Left renal pelvis (tissue), 4 donors: ENCODE measurements at regions not wholly inside any gene's neighbourhood (a gene's known extent, or its start where the extent isn't known, plus 50 kb on each side); places are given as distances from the start of the nearest gene placed in this dataset.

ENCODE experiments used
- DNase-seq, 4 donors: peaks; one replicate each; pipeline ENCODE4 v3.0.0-alpha.2; 2013; ENCODE audit warnings: low read depth in 4 of 4, low spot score in 3 of 4

DNA sequence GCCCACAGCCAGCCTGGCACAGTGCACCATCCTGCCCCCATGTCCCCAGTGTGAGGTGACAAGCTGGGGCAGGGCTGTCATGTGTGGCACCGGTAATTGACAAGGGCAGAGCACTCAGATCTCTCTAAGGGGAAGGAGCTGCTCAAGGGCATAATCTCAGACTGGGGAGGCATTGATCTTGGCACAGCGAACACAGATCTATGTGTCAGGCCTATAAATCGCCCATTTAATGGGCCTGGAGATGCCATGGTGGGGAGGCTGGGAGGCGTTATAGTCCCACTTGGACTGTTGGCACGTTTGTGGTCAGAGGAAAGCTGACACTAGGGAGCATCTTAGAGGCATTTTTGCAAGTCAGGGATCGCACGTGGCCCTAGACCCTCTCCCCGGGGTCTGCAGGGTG lies 594.1 kb downstream of the PTPRU start:
- no peak for DNase-seq

DNA sequence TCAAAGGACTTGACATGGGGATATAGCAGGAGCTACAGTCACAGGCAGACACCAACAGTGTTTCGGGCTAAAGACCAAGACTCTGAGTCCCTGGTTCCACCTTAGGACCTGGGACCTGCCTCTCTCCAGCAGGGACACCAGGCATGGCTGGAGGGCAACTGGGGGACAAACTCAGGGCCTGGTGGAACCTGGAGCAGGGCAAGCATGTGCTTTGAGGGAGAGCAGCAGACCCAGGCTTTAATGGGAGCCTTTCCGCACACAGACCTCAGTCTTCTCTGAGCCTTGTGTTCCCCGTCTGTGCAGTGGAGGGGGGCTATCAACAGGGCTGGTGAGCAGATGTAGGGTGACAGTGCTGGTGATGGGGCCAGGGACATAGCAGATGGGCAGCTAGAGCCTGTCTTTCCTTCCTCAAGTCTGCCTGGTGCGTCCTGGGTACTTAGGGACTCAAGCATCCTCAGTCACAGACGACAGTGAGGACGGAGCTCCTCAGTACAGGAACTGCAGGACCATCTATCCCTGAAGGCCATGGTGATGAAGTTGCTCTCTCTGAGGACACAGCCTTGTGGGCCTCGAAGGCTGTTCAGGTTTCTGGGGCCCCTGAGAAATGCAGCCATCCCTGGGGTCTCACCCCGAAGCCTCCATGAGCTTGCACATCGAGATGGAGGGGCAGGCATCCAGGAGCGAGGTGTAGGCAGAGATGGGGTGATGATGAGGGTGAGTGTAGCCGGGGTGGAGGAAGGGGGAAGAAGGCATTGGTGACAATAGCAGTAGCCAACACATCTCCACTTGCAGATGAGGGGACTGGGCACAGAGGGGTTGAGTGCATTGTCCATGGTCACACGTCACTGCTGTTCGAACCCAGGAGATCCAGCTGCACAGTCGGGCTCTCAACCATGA lies 593.4 kb downstream of the PTPRU start:
- no peak for DNase-seq

DNA sequence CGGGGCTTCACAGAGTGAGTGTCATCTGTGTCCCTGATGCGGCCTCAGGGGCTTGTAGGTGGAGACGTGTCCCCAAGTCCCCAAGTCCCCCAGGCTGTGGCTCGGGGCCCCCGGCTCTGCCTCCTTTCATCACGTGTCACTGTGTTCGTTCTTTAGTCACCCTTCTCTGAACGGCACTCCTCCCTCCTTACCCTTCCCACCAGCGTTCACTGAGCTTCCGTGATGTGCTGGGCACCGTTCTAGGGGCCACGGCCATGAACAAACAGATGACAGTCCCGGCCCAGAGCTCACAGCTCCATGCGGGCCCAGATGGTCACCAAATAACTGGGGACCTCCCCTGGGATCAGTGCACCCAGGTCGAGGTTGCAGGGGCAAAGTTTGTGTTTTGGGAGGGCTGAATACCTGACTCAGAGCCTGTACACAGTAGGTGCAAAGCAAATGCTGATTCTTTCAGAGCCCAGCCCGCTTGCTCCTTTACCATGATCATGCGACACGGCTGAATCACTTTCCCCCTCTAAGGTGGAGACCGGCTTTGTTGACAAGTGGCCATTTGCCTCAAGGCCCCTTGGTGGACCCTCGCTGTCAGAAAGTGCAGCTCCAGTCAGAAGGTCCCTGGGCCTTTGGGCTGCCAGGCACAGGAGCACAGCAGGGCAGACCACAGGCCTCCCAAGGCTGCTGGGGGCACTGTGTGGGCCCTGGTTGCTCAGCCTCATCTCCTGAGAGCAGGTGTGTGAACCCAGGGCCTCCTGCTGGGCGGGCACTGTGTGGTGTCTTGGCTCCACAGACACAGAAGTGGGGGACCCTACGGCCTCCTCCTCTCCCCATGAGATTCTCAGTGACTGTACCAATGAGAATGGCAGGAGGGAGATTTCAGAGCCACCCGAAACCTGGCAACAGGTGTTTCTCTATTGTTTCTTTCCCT lies 592.5 kb downstream of the PTPRU start:
- no peak for DNase-seq

DNA sequence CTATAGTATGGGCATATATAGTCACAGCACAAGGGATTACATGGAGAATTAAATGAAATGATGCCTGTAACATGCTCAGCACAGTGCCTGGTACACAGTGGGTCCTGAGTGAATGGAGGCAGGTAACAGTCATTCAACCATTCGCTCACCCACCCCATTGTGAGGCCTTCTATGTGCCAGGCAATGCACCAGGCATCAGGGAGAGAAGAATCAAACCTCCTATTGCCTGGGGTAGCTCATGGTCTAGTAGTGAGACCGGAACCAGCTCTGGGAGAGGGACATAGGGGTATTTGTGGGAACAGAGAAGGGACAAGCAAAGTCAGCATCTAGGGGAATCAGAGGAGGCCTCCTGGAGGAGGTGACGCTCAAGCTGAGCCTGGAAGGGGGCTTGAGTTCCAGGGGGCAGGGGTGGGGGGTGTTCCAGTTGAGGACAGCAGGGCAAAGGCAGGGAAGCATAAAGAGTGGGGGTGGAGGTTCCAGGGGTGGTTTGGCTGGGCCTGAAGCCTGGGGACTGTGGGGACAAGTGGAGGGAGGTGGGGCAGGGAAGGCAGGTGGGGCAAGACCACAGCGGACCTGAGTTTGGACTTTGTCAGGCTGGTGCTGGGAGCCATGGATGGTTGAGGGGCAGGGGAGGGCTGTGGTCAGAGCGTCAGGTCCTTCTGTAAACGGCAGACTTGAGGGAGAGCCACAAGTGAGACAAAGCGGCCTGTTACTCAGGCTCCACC lies 591.6 kb downstream of the PTPRU start:
- DNase-seq = no peak

DNA sequence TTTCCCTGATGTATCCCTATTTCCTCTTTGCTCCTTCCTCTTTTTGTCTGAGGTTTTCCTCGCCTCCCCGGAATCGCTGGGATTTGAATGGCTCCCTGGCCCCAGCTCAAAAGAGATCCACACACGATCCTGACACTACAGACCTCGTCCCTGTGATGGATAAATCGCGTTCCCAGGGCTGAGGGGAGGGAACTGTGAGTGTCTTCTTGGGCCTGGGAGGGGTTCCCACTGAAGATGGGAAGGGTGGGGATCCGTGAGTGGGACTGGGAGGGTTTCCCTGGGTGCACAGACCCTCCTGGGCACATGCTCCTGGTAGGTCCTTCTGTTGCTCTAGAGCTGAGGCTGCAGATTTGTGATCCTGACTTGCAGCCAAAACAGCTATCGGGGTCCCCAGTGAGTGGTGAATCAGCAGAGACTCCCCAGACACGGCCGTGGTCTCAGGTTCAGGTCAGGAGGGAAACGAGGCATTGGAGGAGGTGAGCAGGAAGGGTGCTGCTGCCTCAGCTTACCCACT lies 591.0 kb downstream of the PTPRU start:
- no peak for DNase-seq

DNA sequence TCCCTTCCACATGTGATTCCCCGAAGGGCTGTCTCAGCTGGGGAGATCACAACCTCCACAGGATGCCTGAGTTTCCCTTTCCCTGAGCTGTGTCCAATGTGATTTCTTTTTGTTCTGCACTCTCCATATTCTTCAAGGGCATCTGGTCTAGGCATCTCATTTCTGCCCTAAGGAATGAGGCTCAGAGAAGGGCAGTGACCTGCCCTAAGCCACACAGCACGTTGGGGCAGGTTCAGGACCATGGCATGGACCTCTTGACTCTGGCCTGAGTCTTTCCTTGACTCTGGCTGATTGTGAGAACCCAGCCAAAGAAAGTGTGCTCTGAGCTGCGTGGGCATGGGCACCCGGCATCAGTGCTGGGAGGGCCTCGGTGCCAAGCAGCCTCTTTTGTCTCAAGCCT lies 590.3 kb downstream of the PTPRU start:
- no peak for DNase-seq

DNA sequence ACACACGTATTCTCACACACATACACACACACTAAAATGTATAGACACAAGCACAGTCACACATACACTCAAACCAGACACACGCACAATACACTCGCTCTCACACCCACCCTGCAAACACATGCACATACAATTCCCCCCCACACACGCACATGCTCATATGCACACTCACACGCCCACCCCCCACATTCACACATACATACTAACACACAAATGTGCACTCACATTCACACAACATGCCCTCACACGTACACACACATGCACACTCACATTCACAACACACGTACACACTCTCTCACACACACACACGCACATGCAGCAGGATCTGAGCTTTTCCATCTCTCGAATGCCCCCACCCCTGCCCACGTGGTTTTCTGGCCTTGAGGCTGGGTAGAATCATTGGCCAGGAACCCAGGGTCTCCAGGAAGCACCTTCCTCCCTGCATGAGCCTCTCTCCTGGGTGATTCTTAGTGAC lies 589.7 kb downstream of the PTPRU start:
- no peak for DNase-seq

DNA sequence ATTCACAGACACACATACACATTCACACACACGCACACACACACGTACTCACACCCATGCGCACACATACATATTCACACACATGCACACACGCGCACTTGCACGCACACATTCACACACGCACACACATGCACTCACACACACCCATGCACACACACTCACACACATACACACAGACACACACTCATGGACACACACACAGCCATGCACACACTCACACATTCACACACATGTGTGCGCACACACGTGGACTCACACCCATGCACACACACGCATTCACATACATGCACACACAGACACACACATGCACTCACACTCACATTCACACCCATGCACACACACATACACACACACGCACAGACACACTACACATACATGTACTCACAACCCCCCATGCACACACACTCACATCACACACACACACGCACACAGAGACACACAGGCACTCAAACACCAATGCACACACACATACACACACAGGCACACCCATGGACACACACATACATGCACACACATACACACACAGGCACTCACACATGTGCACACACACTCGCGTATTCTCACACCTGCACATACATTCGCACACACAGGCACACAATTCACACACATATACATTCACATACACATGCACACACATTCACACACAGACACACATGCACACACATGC lies 589.1 kb downstream of the PTPRU start:
- no peak for DNase-seq

DNA sequence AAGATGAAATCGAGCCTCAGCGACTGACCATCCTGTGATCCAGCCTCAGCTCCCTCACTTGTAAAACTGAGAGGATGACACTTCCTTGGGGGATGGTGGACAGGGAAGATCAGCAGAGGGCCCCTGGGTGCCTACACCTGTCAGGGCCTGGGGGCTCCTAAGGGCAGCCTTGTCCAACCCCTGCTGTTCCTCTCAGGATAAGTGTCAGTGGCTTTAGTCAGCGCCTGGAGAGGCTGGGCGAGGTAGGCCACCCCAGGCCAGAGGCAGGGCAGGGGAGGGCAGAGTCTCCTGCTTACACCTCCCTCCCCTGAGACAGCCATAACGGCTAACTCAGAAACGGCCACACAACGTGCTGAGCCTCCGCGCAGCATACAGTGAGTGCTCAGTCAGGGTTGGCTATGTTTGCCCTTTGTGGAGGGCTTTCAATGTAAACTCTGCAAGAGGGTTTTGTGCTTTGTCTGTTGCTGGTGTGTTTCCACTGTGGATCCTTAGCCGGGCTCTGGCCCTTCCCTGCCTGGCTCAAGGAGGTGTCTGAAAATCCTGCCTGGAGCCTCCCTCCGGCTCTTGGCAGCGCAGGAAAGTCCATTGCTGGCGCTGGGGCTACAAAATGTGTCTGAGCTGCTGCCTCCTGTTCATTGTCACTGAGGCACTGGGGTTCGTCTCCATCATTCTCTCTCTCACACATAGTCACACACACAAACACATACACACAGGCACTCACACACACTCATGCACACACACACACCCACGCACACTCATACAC lies 588.4 kb downstream of the PTPRU start:
- DNase-seq = no peak

DNA sequence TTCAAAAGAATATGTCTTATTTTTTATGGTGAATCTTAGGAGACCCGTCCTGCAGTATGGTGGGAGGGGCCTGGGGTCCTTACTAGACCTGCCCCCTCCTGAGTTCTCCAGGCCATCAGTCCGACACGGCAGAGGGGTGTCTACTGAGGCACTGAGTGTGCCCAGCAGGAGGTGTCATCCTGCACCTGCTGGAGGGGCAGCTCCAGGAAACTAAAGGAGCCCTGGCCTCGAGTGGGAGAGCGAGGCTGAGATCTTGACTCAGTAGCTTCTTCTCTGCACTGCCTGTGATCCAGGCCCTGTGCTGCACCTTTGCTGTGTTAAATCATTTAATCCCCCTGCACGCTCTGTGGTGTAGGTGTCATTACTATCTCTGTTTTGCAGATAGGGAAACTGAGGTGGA lies 587.7 kb downstream of the PTPRU start:
- no peak for DNase-seq

DNA sequence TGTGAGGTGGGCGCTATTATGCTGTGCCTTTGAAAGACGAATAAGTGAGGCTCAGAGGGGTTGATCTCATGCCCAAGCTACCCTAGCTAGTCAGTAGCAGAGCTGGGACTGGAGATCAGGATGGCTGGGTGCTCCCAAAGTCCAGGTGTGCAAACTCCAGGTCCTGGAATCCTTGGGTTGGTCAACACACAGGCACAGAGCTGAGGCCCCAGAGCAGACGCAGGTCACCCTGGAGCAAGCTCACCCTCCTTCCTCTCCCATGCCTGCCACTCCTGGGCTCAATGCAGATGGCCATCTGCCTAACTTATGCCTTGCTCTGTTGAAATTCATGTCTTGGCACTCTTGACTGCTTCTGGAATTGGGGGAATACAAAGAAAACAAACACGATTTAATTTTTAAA lies 587.2 kb downstream of the PTPRU start:
- no peak for DNase-seq

DNA sequence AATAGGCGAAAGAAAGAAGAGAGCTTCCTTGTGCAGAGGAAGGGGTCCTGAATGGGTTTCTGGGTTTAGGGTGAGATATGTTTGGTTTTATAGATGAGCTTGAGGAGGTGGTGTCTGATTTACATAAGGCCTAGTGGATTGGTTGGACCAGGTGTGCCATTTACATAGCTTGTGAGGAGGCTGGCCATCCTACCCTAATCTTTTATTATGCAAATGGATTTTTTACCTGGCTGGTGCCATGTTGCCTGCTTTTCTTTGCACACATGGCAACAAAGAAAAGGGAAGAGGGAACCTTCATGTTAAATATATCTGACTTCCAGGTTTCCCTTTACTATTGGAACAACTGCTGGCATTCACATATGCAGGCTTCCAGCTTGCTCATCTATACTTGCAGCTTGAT lies 585.3 kb downstream of the PTPRU start:
- no peak for DNase-seq

DNA sequence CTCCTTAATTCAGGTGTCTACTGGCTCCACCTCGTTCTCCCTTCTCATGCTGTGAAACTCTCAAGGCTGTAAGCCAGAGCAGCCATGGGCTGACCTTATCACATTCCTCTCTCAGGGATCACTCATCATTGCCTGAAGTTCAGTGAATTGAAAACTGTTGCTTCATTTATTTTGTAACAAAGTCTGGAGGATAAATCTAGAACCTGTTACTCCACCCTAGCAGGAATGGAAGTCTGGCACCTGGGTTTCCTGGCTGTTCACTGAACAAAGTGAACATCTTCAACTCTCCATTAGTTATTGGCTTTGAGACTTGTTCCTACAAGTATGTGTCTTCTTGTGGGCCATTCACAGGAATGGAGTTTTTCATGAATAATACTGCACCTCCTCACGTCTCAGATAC lies 584.1 kb downstream of the PTPRU start:
- no peak for DNase-seq

DNA sequence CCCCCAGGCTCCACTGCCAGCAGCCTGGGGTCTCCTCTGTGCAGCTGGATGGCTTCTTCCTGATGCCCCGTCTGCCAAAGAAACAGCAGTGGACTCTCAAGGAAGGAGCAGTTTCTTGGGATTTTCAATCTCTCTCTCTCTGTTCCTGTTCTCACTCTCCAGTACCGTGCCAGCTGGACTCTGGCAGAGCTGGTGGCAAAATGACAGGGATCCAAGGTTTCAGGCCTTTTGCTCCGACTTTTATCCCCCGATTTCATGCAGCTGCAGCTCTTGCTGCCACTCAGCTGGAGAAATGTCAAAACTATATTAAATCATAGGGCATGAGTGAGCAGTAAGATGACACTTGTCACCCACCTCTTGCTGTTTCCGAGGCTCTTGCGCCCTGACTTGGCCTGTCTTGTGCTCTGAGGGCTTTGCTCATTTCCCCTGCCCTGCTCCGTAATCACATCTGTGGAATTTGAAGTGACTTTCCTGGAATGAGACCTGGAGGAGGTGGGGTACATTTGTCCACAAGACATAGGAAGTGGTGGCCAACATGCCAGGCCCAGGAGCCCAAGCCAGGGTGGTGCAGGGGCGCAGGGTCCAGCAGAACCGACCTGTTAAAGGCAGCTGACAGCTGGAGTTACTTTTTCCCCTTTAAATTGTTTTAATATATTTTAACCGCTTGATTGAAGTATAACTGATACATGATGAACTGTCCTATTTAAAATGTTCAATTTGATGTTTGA lies 576.2 kb downstream of the PTPRU start:
- DNase-seq = no peak

DNA sequence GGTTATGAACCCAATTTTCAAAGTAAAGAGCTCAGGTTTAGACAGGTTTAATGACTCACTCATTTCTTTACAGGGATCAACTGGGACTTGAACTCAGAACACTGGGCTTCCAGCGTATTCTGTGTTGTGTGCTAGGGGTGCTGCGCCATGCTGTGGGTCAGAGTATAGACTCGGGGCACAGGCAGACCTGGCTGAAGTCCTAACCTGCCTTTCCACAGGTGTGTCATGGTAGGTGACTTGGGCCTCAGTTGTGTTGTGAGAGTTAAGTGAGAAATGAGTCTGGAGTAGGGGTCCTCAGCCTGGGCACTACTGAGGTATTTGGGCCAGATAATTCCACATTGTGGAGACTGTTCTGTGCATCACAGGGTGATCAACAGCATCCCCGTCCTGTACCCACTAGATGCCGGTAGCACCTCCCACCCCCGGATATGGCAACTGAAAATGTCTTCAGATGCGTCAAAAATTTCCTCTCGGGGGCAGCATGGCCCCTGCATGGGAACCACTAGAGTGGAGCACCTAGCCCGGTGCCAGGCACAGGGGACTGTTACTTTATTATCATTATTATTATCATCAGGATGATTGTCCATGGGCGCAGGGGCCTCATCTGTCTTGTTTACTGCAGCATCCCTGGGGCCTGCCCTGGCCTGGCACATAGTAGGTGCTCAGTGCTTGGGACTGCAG lies 575.5 kb downstream of the PTPRU start:
- no peak for DNase-seq

DNA sequence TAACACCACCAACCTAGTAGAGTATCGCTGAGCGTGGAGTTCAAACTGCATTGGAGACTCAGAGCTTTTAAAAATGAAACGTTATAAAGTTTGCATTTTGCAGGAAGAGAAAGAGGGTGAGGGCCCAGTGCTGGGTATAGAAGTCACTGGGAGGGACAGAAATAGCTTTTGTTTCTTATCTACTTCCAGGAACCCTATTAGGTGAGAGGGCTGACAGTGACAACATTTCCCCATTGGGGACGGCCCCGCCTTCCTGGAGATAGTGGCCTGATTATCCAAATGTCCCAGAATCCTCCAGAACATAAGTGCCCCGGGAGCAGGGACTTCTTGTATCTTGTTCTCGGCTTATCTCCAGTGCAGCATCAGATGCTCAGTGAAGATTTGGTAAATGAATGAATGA lies 574.9 kb downstream of the PTPRU start:
- DNase-seq = no peak

DNA sequence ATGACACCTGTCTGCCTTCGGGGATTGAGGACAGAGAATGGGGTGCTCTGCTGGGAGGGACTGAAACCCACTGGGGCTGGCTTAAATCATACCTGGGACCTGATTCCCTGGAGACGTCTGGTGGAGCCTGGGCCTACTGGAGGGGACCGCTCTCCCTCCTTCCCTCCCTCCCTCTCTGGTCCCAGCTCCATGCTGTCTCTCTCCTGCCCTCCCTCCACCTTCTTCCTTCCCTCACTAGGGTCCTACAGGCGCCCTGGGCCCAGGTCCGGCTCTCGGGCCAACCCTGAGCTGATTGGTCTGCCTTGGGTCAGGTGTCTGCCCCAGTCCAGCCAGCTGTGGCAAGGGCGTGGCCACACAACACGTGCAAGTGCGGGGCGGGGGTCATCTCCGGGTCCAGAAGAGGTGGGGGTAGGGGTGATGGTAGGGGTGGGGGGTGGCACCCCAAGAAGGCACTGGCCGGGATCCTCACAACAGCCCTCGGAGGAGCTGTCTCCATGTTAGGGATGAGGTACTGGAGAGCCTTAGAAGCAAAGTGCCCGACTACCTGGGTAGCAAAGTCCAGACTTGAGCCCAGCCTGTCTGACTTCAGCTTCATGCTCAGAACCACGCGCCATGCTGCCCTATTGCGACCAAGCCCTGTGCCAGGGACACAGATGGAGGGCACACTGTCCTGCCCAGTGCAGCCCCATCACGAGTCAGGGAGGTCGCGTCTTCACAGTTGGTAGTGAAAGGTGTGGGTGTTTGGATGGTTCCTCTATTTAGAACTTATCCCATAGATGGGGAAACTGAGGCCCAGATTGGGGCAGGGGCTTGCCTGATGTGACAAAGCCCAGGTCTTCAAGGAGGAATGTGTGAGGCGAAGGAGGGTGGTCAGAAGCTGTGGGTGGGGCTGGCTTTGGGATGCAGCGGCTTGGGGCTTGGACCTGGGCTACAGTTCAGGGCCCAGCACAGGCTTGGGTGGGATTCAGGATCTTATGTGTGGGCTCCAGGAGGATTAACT lies 574.1 kb downstream of the PTPRU start:
- DNase-seq = no peak
